IPS-20b (cell line): ENCODE measurements at regions not wholly inside any gene's neighbourhood (a gene's known extent, or its start where the extent isn't known, plus 50 kb on each side); places are given as distances from the start of the nearest gene placed in this dataset.

Experiments used
- H3K27ac ChIP-seq: one replicate; pipeline ENCODE4 v1.5.1; 2013; ENCODE audit warnings: low read length
- H3K27me3 ChIP-seq: 2 replicates; pipeline ENCODE4 v1.6.1; 2013; ENCODE audit warnings: mild to moderate bottlenecking, low read length, inconsistent platforms; ENCODE audit not compliant: insufficient read depth
- H3K36me3 ChIP-seq: 2 replicates; pipeline ENCODE4 v1.6.1; 2013; ENCODE audit warnings: low read depth, mild to moderate bottlenecking, inconsistent platforms, low read length, moderate library complexity; ENCODE audit not compliant: insufficient read depth
- H3K4me1 ChIP-seq: 2 replicates; pipeline ENCODE4 v1.6.1; 2013; ENCODE audit warnings: mild to moderate bottlenecking, control low read depth, inconsistent platforms, low read length, moderate library complexity; ENCODE audit not compliant: insufficient read depth
- H3K4me3 ChIP-seq: 2 replicates; pipeline ENCODE4 v1.5.1; 2013; ENCODE audit warnings: mild to moderate bottlenecking, low read length, inconsistent platforms
- H3K9ac ChIP-seq: 2 replicates; pipeline ENCODE4 v1.6.1; 2013; ENCODE audit warnings: low read depth, mild to moderate bottlenecking, inconsistent platforms, low read length, moderate library complexity
- H3K9me3 ChIP-seq: 2 replicates; pipeline ENCODE4 v1.6.1; 2013; ENCODE audit warnings: mild to moderate bottlenecking, low read depth, low read length, inconsistent platforms; ENCODE audit not compliant: insufficient read depth

DNA sequence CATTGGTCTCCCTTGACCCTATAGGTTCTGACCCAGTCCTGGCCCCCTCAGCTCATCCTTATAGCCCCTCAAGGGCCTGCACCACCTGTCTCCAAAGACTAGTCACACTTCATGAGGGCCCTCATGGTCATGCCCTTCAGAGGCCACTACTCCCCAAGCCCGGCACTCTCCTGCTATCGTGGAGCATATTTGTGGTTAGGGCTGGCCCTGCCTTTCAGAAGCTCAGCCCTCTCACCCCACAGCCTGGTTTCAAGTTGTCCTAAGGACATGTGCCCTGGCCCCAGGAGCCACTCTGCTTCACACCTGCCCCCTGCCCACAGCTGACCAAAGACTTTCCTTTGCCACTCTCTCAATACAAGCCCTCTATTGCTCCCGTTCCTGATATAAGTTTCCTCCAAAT, 60.3 kb upstream of the LBX1 start:
- peaks cover 30% of the 10 kb centered on the region for H3K4me1 ChIP-seq
- no peak overlapping the region for H3K9ac ChIP-seq
- peaks cover 97% of the 10 kb centered on the region for H3K27me3 ChIP-seq
- no peaks in the 10 kb centered on the region for H3K36me3 ChIP-seq
- no peak overlapping the region for H3K4me3 ChIP-seq
- no peaks in the 10 kb centered on the region; the same call in 1 of the 2 replicates for H3K9me3 ChIP-seq
- no peak overlapping the region for H3K27ac ChIP-seq

DNA sequence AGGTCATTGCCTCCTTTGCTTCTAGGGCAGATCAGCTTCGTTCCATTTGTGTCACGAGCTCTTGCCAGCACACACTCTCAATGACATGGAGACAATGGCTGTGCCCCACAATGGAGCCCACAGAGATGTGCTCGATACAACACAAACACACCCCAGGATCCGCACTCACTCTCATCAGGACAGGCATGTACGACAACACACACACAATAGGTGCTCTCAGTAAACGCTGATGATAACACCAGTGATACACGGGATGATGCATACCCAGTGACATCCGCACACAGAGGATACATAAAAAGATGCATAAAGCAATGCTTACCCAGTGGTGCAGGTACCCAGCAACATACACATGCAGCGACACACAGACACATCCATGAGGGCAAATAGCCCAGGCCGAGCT, 61.2 kb upstream of the LBX1 start:
- H3K9me3 ChIP-seq = no peaks in the 10 kb centered on the region
- H3K4me1 ChIP-seq = peaks cover 21% of the 10 kb centered on the region; the same call in 1 of the 2 replicates
- no peak overlapping the region for H3K9ac ChIP-seq
- H3K36me3 ChIP-seq = no peaks in the 10 kb centered on the region
- H3K27me3 ChIP-seq = peaks cover 97% of the 10 kb centered on the region
- H3K27ac ChIP-seq = no peak overlapping the region
- H3K4me3 ChIP-seq = no peak overlapping the region

DNA sequence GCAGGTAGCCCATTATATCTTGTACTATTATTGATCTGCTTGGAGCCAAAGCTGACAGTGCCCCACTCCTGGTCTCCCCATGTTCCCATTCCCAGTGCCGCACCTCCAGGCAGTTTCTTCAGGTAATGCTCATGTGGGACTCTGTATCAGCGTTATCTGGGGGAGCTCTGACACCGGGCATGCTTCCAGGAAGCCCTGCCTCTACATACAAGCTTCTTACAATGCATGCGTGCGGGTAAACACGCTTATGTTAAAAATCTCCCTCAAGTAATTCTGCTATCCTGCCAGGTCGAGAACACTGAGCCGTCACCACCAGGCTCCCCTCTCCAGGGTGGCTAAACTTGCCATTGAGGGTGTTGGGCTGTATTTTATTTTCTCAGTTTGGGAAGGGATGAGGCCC, 61.6 kb upstream of the LBX1 start:
- Histone ChIP-seq H3K27ac (no peak overlapping the region), H3K4me3 (peak overlapping the region; percentile 67; the same call in 1 of the 2 replicates), H3K9ac (no peak overlapping the region), H3K4me1 (peaks cover 21% of the 10 kb centered on the region; the same call in 1 of the 2 replicates), H3K9me3 (no peaks in the 10 kb centered on the region), H3K27me3 (peaks cover 99% of the 10 kb centered on the region), H3K36me3 (no peaks in the 10 kb centered on the region)

DNA sequence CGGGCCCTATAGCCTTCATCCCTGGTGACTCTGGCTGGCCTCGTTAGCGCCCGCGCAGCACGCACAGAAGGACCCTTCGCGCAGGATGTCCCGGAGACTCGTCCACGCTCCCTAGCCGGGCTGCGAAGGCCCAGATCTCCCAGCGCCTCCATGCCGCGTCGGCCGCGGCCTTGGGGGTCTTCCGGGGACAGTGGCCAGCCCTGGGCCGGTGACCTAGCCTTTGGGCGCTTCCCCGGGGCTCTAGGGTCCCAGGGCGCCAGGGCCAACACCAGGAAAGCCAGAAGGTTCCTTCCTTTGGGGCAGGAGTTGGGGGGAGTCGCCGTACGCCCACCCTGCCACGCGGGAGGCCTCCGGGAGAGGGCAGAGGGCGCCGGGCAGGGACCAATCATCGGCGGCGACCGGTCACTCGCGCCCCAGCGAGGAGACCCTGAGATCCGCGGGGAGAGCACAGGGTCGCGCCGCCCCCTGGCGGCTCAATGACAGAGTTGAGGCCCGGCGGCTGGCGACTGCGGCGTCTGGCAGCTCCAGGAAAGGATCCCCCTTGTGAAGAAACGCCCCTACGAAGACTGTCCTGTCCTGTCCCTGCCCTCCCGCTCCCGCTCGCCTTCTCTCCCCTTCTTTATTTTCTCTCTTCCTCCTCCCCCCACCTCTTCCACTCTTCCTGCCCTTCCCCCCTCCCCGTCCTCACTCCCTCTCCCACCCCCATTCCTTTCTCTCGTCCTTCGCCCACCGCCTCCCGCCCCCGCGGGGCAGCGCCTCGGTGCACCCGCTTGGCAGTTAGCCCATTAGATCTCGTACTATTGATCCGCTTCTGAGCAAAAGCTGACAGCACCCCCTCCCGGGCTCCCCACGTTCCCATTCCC, 62.3 kb upstream of the LBX1 start:
- Histone ChIP-seq H3K9me3 (no peaks in the 10 kb centered on the region), H3K4me3 (peak overlapping the region; percentile 67; the same call in 1 of the 2 replicates), H3K27me3 (peaks cover 95% of the 10 kb centered on the region), H3K9ac (no peak overlapping the region), H3K4me1 (peaks cover 17% of the 10 kb centered on the region; the same call in 1 of the 2 replicates), H3K36me3 (no peaks in the 10 kb centered on the region), H3K27ac (no peak overlapping the region)

DNA sequence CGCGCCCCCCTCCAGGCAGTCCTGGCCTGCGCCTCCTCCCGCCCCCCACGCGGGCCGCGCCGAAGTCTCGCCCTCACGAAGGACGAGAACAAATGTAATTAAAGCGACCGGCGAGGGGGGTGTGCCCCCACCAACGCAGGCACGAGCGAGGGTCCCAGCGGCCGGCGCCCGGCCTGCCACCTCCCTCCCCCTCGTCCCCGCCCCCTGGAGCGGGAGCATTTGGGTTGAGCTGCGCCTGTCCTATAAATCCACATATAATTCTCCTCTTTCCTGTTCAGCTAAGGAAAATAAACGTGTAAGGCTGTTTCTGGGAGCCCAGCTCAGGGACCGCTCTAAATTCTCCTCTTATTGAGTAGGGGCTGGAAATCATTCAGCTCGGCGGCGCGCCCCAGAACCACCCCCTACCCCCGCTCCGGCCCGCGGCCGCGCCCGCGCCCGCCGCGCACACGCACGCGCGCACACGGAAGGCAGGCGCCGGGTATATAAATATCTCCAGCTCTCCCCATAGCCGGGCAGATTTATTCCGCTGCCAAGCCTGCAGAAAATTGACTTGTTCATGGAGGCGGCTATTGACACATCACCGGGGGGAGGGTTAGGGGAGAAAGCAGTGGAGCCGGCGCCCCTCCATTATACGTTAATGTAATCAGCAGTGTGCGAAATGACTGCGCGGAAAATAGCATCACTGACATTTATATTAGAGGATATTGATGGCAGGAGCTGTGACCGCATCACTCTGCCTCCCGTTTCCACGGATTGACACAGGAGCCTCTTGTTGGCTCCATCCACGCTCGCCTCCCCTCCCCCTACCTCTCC, 61.6 kb upstream of the BTRC start:
- no peak overlapping the region for H3K9ac ChIP-seq
- H3K36me3 ChIP-seq = no peaks in the 10 kb centered on the region
- H3K9me3 ChIP-seq = no peaks in the 10 kb centered on the region
- no peak overlapping the region for H3K27ac ChIP-seq
- H3K27me3 ChIP-seq = peaks cover 95% of the 10 kb centered on the region
- peak overlapping the region; percentile 67 for H3K4me3 ChIP-seq
- H3K4me1 ChIP-seq = peaks cover 15% of the 10 kb centered on the region; the same call in 1 of the 2 replicates

DNA sequence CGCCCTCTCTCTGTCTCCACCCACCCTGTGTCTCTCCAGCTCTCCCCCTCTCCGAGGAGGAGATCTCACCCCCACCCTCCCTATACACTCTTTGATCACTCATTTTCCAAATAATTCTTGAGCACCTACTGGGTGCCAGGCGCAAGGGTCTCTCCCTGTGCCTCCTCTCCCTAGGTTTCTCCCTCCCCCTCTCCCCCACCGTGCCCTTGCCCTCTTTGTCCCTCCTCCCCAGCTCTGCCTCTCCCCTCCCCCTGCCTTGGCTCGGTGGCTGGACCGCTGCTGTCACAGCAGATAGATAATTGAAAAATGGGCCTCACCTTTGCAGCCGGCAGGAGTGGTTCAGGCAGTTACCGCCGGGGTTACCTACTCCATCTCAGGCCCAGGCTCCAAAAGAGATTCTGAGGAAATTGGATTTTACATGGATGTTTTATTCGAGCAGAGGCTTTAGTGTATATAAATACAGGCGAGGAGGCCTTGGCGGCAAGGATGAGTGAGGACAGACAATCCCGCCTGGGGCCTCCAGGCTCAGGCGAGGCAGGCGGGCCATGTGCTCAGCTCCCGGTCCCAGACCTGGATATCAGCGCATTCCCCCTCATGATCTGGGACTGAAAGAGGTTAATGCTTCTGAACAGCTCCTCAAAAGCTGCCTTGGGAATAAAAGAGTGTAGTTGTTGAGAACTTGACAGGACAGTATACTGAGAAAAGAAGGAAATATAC, 60.8 kb upstream of the BTRC start:
- no peak overlapping the region for H3K27ac ChIP-seq
- H3K27me3 ChIP-seq = peaks cover 94% of the 10 kb centered on the region
- peak overlapping the region; percentile 67 for H3K4me3 ChIP-seq

DNA sequence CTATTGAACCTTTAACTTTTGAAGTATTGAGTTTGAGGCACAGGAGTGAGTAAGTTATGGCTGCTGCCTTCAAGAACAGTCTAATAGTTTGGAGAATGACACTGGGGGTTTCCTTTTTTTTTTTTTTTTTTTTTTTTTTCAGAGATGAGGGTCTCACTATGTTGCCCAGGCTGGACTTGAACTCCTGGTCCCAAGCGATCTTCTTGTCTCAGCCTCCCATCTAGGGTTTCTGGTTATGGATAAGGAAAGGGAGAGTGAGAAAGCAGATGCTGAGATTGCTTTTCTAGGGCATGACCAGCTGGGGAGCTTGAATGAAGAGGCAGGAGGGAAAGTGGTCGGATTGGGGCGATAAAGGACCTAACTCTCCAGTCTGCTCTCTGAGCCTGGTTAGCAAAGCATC, 59.9 kb upstream of the BTRC start:
- Histone ChIP-seq H3K27me3 (peaks cover 94% of the 10 kb centered on the region), H3K4me1 (peaks cover 15% of the 10 kb centered on the region; the same call in 1 of the 2 replicates), H3K36me3 (no peaks in the 10 kb centered on the region), H3K9me3 (no peaks in the 10 kb centered on the region), H3K27ac (no peak overlapping the region), H3K9ac (no peak overlapping the region), H3K4me3 (no peak overlapping the region)

More for the DNA sequence above, 60.8 kb upstream of the BTRC start:
- no peak overlapping the region for H3K9ac ChIP-seq
- H3K4me1 ChIP-seq = peaks cover 15% of the 10 kb centered on the region; the same call in 1 of the 2 replicates
- no peaks in the 10 kb centered on the region for H3K36me3 ChIP-seq
- H3K9me3 ChIP-seq = no peaks in the 10 kb centered on the region

DNA sequence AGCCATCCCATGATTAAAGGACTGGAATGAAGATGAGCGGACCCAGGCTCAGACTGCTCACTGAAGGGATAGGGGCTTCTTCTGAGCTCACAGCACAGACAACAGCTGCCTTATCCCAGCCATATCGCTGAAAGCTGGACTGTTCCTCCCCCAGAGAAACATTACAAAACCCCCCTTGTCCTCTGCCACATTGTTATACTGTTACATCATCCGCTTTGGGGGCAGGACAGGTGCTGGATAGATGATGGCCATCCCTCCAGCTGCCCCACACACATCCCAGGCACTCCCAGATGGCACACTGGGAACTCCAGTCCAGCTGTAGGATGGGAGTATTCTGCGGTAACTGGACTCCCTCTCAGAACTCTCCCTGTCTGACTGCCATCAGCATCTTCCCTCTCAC, 58.7 kb upstream of the BTRC start:
- no peaks in the 10 kb centered on the region for H3K9me3 ChIP-seq
- peaks cover 90% of the 10 kb centered on the region for H3K27me3 ChIP-seq
- H3K4me3 ChIP-seq = no peak overlapping the region

DNA sequence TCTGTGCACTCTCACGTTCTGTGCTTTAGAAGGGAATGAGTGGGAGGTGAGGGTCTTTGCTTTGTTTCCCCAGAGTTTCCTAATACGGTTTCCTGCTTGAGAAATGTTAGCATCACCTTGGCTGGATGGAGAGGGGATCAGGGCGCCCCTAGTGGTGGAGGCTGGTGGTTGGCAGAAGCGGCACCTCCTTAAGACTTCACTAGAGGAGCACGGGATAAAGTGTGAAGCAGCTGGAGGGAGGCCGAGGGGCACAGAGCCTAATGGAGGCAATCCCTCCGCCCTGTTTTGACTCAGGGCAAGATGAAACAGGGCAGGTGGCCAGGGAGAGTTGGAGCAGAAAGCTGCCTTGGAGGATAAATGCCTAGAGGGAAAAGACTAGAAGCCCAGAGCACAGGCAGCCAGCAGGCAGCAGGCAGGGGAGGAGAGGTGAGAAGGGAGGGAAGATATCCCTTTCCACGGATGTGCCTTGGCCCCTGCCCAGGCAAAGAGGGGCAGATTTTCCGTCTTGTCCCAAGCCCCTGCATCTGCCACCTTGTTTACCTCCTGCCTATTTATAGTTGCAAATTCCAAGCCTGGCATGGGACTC, 56.0 kb upstream of the BTRC start:
- no peaks in the 10 kb centered on the region; the same call in 1 of the 2 replicates for H3K4me1 ChIP-seq
- H3K36me3 ChIP-seq = no peaks in the 10 kb centered on the region
- peaks cover 63% of the 10 kb centered on the region for H3K27me3 ChIP-seq
- H3K4me3 ChIP-seq = no peak overlapping the region
- H3K9me3 ChIP-seq = no peaks in the 10 kb centered on the region
- no peak overlapping the region for H3K9ac ChIP-seq
- no peak overlapping the region for H3K27ac ChIP-seq

More for the DNA sequence above, 58.7 kb upstream of the BTRC start:
- H3K9ac ChIP-seq = no peak overlapping the region
- peaks cover 9% of the 10 kb centered on the region; the same call in 1 of the 2 replicates for H3K4me1 ChIP-seq
- no peaks in the 10 kb centered on the region for H3K36me3 ChIP-seq
- no peak overlapping the region for H3K27ac ChIP-seq

DNA sequence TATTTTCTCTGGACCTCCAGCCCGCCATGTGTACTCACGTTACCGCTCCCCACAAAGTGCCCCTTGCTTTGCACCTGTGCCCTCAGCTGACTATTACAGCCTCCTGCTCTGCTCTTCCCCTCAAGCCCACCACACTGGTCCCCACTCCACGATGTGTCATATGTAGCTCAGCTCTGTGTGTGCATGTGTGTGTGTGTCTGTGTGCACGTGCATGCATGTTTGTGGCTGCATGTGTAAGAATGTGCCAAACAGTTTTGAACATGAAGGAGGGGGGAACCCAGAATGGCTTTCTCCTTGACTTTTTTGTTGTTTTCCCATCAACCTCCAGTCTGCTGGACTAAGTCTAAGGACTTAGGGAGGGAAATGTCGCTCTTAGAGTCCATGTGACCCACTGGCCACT, 54.8 kb upstream of the BTRC start:
- H3K36me3 ChIP-seq = no peaks in the 10 kb centered on the region
- no peak overlapping the region for H3K9ac ChIP-seq
- no peak overlapping the region for H3K4me3 ChIP-seq
- H3K27me3 ChIP-seq = peaks cover 51% of the 10 kb centered on the region
- no peak overlapping the region for H3K27ac ChIP-seq
- H3K9me3 ChIP-seq = no peaks in the 10 kb centered on the region
- H3K4me1 ChIP-seq = no peaks in the 10 kb centered on the region; the same call in 1 of the 2 replicates
